ENCODE measurements at regions not wholly inside any gene's neighbourhood (a gene's known extent, or its start where the extent isn't known, plus 50 kb on each side); places are given as distances from the start of the nearest gene placed in this dataset.

DNA sequence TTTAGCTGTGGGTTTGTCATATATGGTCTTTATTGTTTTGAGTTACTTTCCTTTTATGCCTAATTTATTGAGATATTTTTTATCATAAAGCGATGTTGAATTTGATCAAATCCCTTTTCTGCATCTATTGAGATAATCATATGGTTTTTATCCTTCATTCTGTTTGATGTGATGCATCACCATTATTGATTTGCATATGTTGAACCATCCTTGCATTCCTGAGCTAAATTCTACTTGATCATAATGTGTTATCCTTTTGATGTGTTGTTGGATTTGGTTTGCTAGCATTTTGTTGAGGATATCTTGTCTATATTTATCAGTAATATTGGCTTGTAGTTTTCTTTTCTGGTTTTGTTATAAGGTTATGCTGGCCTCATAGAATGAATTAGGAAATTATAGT, 308.5 kb downstream of the ADCYAP1 start:
- H3K9me3 ChIP-seq, result no peaks in the 10 kb centered on the region
- H3K27me3 ChIP-seq (ENCODE audit: insufficient read depth in 3 of 3, low read length in 2 of 3), result no peaks in the 10 kb centered on the region
- intact Hi-C loops (cut with DNase I), result no loop called here
- TF ChIP-seq, protein P1, sequence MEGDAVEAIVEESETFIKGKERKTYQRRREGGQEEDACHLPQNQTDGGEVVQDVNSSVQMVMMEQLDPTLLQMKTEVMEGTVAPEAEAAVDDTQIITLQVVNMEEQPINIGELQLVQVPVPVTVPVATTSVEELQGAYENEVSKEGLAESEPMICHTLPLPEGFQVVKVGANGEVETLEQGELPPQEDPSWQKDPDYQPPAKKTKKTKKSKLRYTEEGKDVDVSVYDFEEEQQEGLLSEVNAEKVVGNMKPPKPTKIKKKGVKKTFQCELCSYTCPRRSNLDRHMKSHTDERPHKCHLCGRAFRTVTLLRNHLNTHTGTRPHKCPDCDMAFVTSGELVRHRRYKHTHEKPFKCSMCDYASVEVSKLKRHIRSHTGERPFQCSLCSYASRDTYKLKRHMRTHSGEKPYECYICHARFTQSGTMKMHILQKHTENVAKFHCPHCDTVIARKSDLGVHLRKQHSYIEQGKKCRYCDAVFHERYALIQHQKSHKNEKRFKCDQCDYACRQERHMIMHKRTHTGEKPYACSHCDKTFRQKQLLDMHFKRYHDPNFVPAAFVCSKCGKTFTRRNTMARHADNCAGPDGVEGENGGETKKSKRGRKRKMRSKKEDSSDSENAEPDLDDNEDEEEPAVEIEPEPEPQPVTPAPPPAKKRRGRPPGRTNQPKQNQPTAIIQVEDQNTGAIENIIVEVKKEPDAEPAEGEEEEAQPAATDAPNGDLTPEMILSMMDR (IDR thresholded peaks at IDR 0.05), result no peak
- H3K4me3 ChIP-seq, result no peak overlapping the region
- no peak for DNase-seq
- 74 to 81% (median 78%) methylated on average over 1 of the region's 1 CpG for WGBS, 3 donors
- no peaks in the 10 kb centered on the region for H3K4me1 ChIP-seq
- no peak for ATAC-seq
- H3K36me3 ChIP-seq (ENCODE audit: insufficient read depth in 1 of 2, low read depth in 1 of 2), result no peaks in the 10 kb centered on the region
- H3K27ac ChIP-seq, result no peak overlapping the region

DNA sequence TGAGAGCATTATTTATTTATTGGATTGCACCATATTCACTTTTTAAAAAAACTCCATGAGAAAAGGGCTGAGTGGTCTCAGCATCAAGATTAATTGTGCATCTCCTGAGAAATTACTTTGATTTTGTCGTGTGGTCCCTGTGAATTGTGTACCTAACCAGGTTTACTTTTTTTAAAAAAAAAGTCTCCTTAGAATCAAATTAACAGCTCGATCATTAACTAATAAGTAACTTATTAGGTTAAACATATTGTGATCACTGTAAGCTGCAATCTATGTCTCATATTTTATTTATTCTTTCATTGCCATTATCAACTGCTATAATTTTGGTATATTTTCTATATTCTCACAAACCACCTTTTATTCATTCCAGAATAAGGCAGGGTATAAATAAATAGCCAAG, 318.2 kb downstream of the ADCYAP1 start:
- H3K27ac ChIP-seq, result no peak overlapping the region
- intact Hi-C loops (cut with DNase I), result no loop called here
- H3K4me3 ChIP-seq, result no peak overlapping the region
- 76 to 81% (median 78%) methylated on average over 2 of the region's 2 CpGs for WGBS, 3 donors
- H3K4me1 ChIP-seq, result no peaks in the 10 kb centered on the region
- ATAC-seq (no peak), DNase-seq (no peak)
- H3K27me3 ChIP-seq (ENCODE audit: insufficient read depth in 3 of 3, low read length in 2 of 3), result no peaks in the 10 kb centered on the region
- TF ChIP-seq, protein P1 (IDR thresholded peaks at IDR 0.05), result no peak
- H3K36me3 ChIP-seq (ENCODE audit: insufficient read depth in 1 of 2, low read depth in 1 of 2), result no peaks in the 10 kb centered on the region
- no peaks in the 10 kb centered on the region for H3K9me3 ChIP-seq

DNA sequence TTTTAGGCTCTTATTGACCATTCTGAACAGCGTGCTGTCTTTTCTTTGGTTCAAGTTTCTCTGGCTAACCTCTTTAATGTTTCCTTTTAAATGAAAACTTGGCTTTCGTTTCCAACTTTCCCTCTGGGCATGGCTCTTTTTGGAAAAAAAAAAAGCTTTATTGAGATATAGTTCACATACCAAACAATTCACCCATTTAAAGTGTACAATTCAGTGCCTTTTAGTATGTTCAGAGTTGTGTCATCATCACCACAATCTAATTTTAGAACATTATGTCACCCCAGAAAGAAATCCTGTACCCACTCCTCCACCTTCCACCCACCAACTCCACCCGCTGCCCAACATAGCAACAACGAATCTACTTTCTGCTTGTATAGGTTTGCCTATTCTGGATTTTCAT, 322.4 kb downstream of the ADCYAP1 start:
- DNase-seq (no peak), ATAC-seq (no peak)
- no peaks in the 10 kb centered on the region for H3K36me3 ChIP-seq (ENCODE audit: insufficient read depth in 1 of 2, low read depth in 1 of 2)
- WGBS, 3 donors, result 80 to 82% (median 81%) methylated on average over 4 of the region's 4 CpGs
- TF ChIP-seq, protein P1 (IDR thresholded peaks at IDR 0.05), result no peak
- H3K4me3 ChIP-seq, result no peak overlapping the region
- no peaks in the 10 kb centered on the region for H3K27me3 ChIP-seq (ENCODE audit: insufficient read depth in 3 of 3, low read length in 2 of 3)
- H3K27ac ChIP-seq, result no peak overlapping the region
- no peaks in the 10 kb centered on the region for H3K9me3 ChIP-seq
- H3K4me1 ChIP-seq, result no peaks in the 10 kb centered on the region
- intact Hi-C loops (cut with DNase I), result no loop called here

DNA sequence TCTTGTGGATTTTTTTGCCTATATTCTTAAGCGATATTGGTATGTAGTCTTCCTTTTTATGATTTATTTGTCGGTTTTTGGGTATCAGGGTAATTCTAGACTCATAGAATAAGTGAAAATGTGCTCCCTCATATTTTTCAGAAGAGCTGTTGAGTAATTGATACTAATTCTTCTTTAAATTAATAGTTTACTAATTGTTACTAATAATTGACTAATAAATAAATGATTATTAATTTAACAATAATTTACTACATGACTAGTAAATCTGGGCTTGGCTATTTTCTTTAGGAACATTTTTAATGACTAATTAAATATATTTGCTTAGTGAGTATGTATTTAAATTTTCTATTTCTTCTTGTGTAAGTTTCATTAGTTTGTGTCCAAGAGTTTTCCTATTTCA, 325.0 kb downstream of the ADCYAP1 start:
- ATAC-seq (no peak), DNase-seq (no peak)
- TF ChIP-seq, protein P1 (IDR thresholded peaks at IDR 0.05), result no peak
- no peaks in the 10 kb centered on the region for H3K4me1 ChIP-seq
- H3K27me3 ChIP-seq (ENCODE audit: insufficient read depth in 3 of 3, low read length in 2 of 3), result no peaks in the 10 kb centered on the region
- H3K36me3 ChIP-seq (ENCODE audit: insufficient read depth in 1 of 2, low read depth in 1 of 2), result no peaks in the 10 kb centered on the region
- WGBS, 3 donors, result 80 to 86% (median 81%) methylated on average over 2 of the region's 2 CpGs
- no peaks in the 10 kb centered on the region for H3K9me3 ChIP-seq
- H3K27ac ChIP-seq, result no peak overlapping the region
- intact Hi-C loops (cut with DNase I), result no loop called here
- H3K4me3 ChIP-seq, result no peak overlapping the region

DNA sequence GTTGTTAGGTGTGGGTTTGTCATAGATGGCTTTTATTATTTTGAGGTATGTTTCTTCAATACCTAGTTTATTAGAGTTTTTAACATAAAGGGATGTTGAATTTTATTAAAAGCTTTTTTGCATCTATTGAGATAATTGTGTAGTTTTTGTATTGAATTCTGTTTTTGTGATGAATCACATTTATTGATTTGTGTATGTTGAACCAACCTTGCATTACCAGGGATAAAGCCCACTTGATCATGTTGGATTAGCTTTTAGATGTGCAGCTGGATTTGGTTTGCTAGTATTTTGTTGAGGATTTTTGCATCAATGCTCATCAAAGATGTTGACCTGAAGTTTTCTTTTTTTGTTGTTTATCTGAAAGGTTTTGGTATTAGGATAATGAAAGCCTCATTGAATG, 328.2 kb downstream of the ADCYAP1 start:
- Histone ChIP-seq H3K4me1 (no peaks in the 10 kb centered on the region), H3K9me3 (no peaks in the 10 kb centered on the region), H3K27ac (no peak overlapping the region), H3K36me3 (ENCODE audit: insufficient read depth in 1 of 2, low read depth in 1 of 2) (no peaks in the 10 kb centered on the region), H3K27me3 (ENCODE audit: insufficient read depth in 3 of 3, low read length in 2 of 3) (no peaks in the 10 kb centered on the region), H3K4me3 (no peak overlapping the region)
- intact Hi-C loops (cut with DNase I), result no loop called here
- no peak for DNase-seq
- TF ChIP-seq, protein P1 (IDR thresholded peaks at IDR 0.05), result no peak
- no peak for ATAC-seq
